ENCODE measurements at regions not wholly inside any gene's neighbourhood (a gene's known extent, or its start where the extent isn't known, plus 50 kb on each side); places are given as distances from the start of the nearest gene placed in this dataset.
"Not testable (repeated sequence)": the region's sequence is repeated elsewhere in the genome, so short reads cannot be mapped to it uniquely, and the experiment has no call there.

DNA sequence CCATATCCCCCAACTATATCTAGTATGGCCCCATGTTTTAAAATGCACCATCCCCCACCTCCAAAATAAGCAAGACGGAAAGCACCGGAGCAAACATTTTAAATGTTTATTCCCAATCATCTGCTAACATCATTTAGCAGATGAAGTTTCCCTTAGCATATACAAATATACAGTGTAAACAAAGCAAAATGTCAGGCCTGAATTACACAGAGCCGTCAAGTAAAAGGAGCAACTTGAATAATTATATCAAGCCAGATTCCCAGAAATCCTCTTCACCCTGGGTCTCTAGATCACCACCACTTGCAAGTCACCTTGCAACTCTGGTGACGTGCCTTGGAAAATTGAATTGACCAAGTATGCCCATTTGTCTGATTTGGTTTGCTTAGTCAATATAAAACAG lies 91.6 kb upstream of the COL1A2 start:
- DNase-seq (ENCODE audit: insufficient read length, low spot score) (no peak), FAIRE-seq (no peak)

DNA sequence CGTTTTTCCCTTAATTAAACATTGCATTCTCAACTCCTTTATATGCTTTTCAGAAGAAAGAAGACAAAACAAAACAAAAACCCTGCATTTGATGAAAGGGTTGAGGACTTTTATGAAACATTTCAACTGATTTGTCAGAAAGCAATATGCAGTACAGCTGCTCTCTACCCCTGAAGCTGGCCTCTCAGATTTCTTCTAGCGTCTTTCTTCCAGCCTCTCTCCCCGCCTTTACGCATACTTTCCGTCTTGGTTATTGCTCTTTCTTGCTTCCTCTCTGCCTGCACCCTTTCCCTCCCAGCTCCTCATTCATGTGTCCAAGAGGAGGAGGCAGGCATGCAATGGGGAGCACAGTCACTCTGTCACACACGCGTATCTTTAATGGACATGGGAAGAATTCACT lies 91.0 kb upstream of the COL1A2 start:
- FAIRE-seq: no peak
- DNase-seq (ENCODE audit: insufficient read length, low spot score): no peak

DNA sequence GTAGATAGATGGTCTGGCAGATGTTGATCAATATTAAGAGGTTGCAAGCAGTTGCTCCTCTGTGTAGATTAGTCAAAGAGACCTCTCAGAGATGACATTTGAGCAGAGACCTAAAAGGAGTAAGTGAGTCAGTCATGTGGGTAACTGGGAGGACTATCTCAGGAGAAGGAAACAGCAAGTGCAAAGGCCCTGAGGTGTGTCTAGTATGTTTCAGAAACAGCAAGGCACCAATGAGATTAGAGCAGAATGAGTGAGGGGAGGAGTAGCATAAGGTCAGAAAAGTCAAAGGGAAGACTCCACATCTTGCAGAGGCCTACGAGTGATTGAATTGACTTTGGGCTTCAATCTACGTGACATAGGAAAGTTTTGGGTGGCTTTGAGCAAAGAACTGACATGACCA lies 89.8 kb upstream of the COL1A2 start:
- FAIRE-seq (no peak), DNase-seq (ENCODE audit: insufficient read length, low spot score) (no peak)

DNA sequence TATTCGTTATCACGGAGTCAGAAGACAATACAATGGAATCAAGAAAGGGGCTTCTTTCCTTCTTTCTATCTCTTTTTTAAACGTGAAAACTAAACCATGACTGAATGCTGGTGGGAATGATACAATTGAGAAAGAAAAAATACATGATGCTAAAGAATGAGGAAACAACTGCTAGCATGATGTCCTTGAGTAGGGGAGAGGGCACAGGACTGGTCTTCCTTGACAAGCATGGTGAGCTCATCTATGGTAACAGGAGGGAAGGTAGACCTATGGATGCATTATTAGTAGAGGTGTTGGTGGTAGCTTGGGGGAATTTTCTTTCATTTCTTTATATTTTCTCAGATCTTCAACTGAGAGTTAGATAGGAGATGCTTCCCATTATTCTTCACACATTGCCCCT lies 88.9 kb upstream of the COL1A2 start:
- FAIRE-seq (no peak), DNase-seq (ENCODE audit: insufficient read length, low spot score) (no peak)

DNA sequence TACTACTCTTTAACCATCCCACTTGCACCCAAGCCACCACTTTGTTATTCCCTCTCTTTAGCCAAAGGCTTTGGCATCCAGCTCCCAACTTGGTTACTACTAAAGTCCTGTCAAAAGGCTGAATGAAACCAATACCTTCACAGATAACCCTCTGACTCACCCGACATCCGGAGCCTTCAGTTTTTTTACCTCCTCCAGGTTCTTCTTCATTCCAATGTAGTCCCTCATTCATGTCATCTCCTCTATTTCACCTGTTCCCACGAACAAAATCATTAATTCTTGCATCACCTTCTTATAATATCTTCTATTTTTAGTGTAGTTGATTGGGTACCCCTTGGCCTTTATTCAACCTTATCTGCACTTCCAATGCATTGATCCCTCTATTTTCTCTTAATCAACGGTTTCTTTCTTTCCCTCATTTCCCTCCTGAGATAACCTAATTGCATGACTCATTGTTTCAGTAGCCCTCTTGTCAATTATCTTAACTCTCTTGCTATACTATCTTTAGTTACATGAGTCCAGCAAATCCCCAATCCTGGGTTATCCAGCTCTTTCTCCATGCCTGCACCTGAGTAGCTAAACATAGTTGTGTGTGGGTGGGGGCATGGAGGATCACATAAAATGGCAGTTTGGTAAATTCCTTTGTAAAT lies 87.2 kb upstream of the COL1A2 start:
- FAIRE-seq (no peak), DNase-seq (ENCODE audit: insufficient read length, low spot score) (no peak)

DNA sequence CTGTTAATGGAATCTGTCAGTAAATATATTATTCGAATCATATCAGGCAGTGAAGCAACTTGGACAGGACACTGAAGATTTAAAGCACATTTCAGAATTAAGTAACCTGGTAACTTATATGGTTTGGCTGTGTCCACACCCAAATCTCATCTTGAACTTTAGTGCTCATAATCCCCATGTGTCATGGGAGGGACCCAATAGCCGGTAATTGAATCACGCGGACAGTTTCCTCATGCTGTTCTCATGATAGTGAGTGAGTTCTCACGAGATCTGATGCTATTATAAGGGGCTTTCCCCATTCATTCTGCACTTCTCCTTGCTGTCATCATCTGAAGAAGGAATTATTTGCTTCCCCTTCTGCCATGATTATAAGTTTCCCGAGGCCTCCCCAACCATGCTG lies 83.2 kb upstream of the COL1A2 start:
- FAIRE-seq: no peak

DNA sequence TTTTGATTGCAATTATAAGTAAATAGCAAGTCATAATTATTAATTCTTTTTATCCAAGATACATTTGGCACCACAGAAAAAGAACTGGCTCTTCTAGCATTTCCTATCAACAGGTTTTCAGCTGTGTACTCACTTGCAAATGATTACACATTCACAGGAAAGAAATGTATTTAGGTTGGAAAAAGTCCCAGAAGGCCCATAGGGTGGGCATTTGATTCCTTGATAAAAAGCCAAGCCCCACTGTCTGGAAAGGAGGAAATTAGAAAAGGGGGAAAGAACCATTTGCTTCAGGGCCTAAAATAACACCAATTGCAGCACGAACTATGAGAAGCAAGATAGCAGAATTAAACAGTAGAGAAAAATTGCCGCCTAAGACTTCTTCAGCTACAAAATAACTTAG lies 80.8 kb upstream of the COL1A2 start:
- FAIRE-seq (no peak), DNase-seq (ENCODE audit: insufficient read length, low spot score) (no peak)

More for the DNA sequence above, 83.2 kb upstream of the COL1A2 start:
- no peak for DNase-seq (ENCODE audit: insufficient read length, low spot score)

DNA sequence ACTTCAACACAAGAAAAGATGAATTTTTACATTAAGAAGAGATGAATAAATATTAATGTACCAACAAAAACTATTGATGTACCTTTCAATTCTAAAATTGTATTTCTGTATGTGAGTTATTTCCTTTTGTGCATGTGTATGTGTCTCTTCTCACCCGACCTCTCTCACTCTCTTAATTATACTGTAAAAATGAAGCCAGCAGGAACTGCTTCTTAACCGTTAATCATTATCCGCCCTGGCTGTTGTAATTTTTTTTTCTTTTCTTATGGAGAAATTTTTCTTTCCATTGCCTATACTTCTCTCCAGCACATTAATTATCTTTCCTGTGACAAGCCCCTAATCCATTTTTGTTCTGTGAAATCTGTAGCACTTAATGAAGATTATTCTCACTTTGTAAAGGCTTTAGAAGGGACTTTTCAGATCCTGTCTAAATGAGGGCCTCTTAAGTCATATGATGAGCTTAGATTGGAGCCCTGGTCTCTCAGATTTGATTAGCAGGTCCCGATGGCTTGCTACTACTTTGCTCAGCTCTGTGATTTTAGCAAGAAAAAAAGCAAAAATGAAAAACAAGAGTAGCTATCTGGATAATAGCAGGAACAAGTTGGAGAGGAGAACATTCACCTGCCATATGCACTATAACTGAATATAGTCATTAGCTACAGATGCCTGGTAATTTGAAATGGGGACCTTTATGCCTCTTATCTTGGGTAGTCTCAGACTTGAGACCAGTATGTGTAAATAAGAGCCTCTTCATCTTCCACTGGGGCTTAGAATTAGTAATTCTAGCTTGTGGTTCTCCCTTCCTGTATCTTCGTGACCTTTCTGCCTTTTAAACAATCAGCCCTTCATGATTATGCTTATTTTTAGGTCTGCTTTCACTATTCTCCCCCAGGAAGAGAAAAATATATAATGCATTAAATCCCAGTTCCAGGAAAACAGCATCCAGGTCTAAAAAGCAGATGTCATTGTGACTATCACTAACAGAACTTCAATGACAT lies 80.0 kb upstream of the COL1A2 start:
- no peak for DNase-seq (ENCODE audit: insufficient read length, low spot score)
- no peak for FAIRE-seq

DNA sequence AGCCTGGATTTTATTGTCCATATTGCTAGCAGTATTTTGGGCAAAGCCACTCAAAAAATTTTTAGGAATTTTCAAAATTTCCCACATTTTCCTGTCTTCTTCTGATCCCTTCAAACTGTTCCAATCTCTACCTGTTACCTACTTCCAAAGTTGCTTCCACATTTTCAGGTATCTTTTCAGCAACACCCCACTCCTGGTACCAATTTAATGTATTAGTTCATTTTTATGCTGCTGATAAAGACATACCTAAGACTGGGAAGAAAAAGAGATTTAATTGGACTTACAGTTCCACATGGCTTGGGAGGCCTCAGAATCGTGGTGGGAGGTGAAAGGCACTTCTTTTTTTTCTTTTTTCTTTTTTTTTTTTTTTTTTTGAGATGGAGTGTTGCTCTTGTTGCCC lies 73.6 kb upstream of the COL1A2 start:
- not testable (repeated sequence) for DNase-seq (ENCODE audit: insufficient read length, low spot score); FAIRE-seq

DNA sequence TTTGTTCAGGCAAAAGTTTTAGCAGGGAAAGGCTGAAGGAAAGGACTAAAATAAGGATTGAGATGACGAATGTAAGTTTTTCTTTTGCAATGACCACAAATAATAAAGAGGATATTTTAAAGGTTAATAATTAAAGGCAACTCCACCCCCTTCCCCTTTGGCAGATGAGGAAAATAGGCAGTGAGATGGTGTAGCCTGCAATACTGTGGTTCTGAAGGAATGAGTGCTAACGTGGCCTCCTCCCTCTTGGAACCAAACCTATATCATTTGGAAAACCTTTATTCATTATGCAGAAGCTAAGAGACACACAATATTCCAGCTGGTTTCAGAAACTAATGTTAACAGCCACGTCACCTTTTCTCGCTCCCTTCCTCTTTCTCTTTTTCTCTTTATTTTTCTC lies 70.9 kb upstream of the COL1A2 start:
- DNase-seq (ENCODE audit: insufficient read length, low spot score) (no peak), FAIRE-seq (no peak)

DNA sequence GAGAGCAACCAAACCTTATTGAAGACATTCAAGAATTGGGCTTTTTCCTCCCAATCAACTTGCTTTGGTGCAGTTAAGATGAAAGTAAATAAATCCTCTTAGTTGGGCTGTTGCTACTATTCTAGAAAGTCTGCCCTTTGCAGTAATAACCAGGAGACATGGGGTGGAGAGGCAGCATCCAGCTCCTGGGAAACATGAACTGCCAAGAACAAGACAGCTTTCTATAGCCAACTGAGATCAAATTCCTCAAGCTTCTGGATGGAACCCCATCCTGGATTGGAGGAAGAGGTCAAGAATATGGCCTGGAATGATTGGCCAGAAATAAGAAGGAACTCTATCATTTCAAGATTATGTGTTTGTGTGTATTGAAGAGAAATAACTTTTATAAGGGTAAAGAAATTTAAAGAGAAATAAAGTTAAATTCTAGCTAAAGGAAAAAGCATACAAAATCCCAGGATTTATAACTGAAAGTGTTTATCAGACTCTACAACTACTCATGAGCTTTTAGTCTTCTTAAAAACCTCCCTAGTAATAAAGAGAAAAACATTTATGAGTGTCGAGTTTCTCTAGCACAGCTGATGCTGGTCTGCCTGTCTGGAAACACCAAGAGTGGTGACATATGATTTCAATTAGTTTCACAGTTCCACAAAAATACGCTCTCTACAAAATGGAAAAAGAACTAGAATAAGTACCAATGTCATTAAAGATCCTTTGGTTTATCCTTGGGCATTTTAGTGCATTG lies 70.1 kb upstream of the COL1A2 start:
- DNase-seq (ENCODE audit: insufficient read length, low spot score): no peak

DNA sequence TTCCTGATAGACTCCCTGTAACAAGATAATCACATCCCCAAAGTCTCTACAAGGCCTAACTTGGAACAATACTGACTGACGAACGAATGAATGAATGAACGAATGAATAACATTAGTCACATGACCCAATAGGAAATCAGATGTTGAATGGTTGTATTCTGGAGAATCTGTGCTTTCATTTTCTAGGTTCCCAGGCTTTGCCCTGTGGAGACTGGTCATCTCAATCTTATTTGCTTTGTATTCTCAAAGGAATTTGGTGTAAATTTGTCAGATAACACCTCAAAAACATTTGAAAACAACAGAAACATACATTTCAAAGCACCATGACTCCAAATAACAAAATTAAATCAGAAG lies 69.6 kb upstream of the COL1A2 start:
- no peak for FAIRE-seq
- no peak for DNase-seq (ENCODE audit: insufficient read length, low spot score)

More for the DNA sequence above, 70.1 kb upstream of the COL1A2 start:
- no peak for FAIRE-seq

DNA sequence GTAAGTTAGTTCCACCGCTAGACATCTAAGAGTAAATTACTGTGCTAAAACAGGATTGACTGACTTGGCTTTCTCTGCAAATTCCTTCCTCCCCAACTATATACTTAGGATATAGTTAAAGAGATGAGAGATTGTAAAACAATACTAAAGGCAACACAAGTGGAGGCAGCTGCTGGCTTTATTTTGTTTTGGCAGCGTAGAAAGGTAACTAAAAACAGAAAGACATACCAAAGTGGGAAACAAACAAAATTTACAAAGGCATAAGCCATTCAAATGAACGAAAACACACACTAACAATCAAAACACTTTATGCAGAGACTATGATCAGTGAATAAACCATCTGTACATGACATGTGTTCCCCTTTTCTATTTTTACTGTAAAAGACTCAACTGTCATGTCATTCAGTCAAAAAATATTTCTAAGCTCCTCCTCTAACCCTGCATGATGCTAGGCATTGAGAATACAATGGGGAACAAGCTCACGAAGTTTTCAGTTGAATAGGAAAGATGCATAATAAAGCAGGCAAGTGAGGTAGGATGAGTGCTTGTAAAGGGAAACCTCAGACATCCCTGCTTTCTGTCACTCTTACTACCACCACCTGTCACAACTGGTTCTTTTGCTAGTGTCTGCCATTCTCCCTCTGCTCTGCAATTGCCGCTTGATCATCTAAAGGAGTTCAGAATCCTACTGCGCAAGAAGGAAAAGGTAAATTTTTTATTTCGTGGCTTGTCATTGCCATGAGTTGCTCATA lies 64.2 kb upstream of the COL1A2 start:
- DNase-seq (ENCODE audit: insufficient read length, low spot score) (no peak), FAIRE-seq (no peak)

DNA sequence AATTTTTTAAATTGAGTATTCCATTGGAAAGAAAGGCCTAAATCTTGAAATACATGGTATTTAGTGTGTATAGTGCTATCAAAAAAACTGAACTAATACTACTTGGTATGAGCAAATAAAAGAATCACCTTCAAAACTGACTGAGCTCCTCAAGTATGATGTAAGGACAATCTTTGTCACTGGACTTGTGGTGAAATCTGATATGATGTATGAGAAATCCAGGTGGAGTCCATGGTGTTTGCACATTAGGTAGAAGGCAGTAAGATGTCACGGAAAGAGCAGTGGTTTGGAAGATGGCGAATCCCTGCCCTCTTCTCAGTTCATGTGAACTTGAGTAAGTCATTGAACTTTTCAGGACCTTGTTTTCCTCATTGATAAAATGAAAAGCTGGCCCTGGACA lies 62.1 kb upstream of the COL1A2 start:
- no peak for DNase-seq (ENCODE audit: insufficient read length, low spot score)
- no peak for FAIRE-seq

DNA sequence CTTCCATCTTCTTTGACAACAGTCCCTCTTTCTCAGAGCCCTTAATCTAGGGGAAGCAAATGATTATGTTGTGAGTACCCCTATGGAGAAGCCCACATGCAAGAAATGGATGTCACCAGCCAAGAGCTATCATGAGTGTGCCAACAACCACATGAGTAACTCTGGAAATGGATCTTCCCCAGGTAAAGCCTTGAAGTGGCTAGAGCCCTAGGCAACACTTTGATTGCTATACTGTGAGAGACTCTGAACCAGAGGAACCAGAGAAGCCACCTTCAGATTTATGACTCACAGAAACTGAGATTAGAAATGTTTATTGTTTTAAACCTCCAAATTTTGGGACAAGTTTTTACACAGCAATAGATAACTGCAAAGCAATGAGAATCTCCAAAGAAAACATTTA lies 60.9 kb upstream of the COL1A2 start:
- no peak for FAIRE-seq
- DNase-seq (ENCODE audit: insufficient read length, low spot score): no peak

DNA sequence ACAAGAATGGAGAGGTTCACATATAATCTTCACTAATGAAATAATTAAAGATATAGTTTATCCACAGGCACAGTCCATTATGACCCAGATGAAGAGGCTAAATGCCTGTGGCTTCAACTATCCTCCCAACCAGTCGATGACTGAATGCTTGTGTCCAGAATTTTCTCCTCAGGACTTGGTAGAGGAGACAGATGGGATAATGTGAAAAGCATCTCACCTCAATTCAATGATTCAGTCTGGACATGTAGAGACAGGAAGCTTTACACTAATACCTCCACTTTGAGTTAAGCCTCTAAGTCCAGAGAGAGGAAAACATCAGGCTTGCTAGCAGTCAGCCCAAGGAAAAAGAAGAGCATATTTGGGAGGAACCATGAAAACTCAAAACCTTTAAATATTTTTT lies 59.1 kb upstream of the COL1A2 start:
- DNase-seq (ENCODE audit: insufficient read length, low spot score) (no peak), FAIRE-seq (no peak)

DNA sequence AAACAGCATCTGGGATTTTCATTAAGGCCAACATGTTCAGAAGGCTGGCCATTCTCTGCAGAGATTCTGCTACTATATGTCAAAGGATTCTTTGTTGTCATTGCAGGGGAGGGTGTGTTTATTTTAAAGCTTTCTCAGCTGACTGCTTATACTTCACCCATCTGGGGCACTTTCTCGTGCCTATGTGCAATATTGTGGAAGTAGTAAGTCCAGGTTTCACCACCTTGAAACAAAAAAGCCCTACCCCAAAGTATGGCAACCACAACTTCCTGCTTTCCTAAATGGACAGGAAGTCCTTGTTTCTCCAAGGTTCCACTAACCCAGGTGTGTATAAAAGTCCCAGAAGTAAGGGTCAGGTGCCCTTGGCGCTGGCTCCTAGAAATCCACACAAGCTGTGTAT lies 58.7 kb upstream of the COL1A2 start:
- no peak for DNase-seq (ENCODE audit: insufficient read length, low spot score)
- FAIRE-seq: no peak

DNA sequence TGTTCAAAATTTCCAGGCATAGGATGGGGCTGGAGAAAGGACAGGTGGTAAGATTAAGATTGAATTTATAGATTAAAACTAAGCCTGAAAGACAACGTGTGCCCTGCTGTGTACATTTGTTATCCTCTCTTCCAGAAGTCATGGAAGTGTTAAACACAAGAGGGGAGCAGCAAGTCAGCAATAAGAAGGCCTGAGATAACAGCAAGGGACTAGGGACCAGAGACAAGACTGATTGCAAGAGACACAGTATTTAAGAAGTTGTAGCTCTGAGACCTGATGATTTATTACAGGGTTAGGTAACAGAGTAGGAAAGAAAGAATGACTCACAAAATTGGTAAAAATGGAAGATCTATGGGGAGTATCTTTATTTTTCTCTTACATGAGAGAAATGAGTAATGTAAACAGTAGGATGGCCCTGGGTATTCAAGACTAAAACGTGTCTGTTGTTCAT lies 55.7 kb upstream of the COL1A2 start:
- DNase-seq (ENCODE audit: insufficient read length, low spot score) (peak; percentile 10), FAIRE-seq (no peak)

DNA sequence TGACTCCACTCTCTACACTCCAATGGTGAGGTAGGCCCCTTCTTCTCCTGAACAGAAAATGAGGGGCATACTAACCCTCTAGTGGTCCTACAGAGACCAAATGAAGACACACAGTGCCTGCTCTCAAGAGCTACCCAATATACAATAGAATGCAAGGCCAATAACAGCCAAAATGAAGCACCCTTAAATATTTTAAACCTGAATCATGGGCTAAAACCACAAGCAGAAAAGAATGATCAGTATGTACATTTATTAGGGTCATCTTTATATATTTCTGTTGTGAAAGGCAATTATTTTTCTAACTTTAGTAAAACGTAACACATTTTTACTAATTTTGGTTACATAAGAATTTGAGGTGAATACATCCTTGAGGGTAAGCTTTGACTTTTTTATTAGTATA lies 49.9 kb upstream of the COL1A2 start:
- peak; percentile 17 for DNase-seq (ENCODE audit: insufficient read length, low spot score)
- no peak for FAIRE-seq

All from HTR-8/SVneo (cell line).